ENCODE measurements at regions not wholly inside any gene's neighbourhood (a gene's known extent, or its start where the extent isn't known, plus 50 kb on each side); places are given as distances from the start of the nearest gene placed in this dataset.

DNA sequence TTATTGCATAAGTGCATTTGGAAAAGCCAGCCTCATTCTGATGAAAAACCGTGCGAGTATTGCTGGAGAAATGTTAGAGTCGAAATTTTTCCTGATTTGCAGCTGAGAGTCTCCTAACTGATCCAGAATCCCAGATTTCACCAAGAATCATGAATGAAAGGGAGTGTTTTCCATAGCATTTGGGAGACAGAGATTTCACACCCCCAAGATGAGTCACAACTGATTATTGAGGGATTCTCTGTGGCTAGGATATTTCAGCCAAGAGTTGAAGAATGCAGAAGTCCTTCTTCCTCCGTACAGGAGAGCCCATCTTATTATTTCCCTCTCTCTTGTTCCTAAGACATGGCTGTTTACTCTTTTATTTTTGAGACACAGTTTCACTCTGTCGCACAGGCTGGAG is 82.2 kb upstream of the SALL4 start:
- TF ChIP-seq SUZ12 (IDR thresholded peaks at IDR 0.05; ENCODE audit: extremely low read depth, insufficient read depth, insufficient read length) (no peak), ZNF274 (IDR thresholded peaks at IDR 0.05; ENCODE audit: low read depth, low read length) (no peak)

Data from NT2/D1 (cell line).